A549 (cell line): ENCODE measurements at regions not wholly inside any gene's neighbourhood (a gene's known extent, or its start where the extent isn't known, plus 50 kb on each side); places are given as distances from the start of the nearest gene placed in this dataset.
A peak's percentile ranks its signal among the peaks of the same experiment; 100 is the strongest.

Experiments used
- ATAC-seq, 2 experiments: fragments of 200-7000 bp in 1 of 2; fragments of >200 bp in 1 of 2; cut with Nextera tagmentation in 1 of 2; cut with Tn5 transposase in 1 of 2; 3 replicates each; pipeline versions ENCODE4 v1.8.0 to v1.9.1; 2018 to 2020; ENCODE audit warnings: mild to moderate bottlenecking in 1 of 2, moderate library complexity in 1 of 2
- CTCF ChIA-PET: fragments of 300-600 bp; sonication (Branson Sonifier 250); formaldehyde crosslinking; extraction: SDS; loops from one replicate; lab custom pipeline; 2021; ENCODE audit warnings: antibody characterized with exemption, inconsistent platforms; lab: Yijun Ruan, JAX
- POLR2A ChIA-PET: fragments of 350-600 bp; formaldehyde crosslinking; extraction: SDS; loops from one replicate; lab custom pipeline; 2021; ENCODE audit warnings: antibody characterized with exemption, inconsistent platforms; lab: Yijun Ruan, JAX
- DNase-seq, 2 experiments: peaks; one replicate each; pipeline versions ENCODE4 v3.0.0 to v3.0.0-alpha.2; 2011 to 2016; ENCODE audit warnings: low read depth in 1 of 2, low spot score in 1 of 2
- FAIRE-seq: peaks from 2 replicates; lab custom pipeline; 2011; peaks lifted over from hg19 to GRCh38; lab: Jason Lieb, UNC
- H3K27ac ChIP-seq, 2 experiments: fragments of >200 bp; sonication (Bioruptor Twin); formaldehyde crosslinking; 3 replicates each; pipeline ENCODE4 v1.5.1; 2016 to 2017
- H3K4me1 ChIP-seq: fragments of >200 bp; sonication (Bioruptor Twin); formaldehyde crosslinking; 3 replicates; pipeline ENCODE4 v1.6.1; 2016
- H3K4me2 ChIP-seq: fragments of >200 bp; sonication (Bioruptor Twin); formaldehyde crosslinking; 3 replicates; pipeline ENCODE4 v1.6.1; 2016
- H3K4me3 ChIP-seq: fragments of >200 bp; sonication (Bioruptor Twin); formaldehyde crosslinking; 3 replicates; pipeline ENCODE4 v1.5.1; 2016
- H3K9me3 ChIP-seq: fragments of >200 bp; sonication (Bioruptor Twin); formaldehyde crosslinking; 3 replicates; pipeline ENCODE4 v1.6.1; 2016
- CBX2 ChIP-seq: fragments of 200-600 bp; sonication (generic); IDR thresholded peaks from 2 replicates; pipeline ENCODE4 v1.6.1; 2016; ENCODE audit warnings: low read depth, mild to moderate bottlenecking, borderline replicate concordance
- CBX8 ChIP-seq: fragments of 200-600 bp; sonication (generic); IDR thresholded peaks from 2 replicates; pipeline ENCODE4 v1.6.1; 2016
- CHD2 ChIP-seq: fragments of 150-350 bp; IDR thresholded peaks from 2 replicates; pipeline ENCODE4 v1.6.1; 2014; ENCODE audit warnings: low read length; ENCODE audit not compliant: partially characterized antibody
- ESRRA ChIP-seq: fragments of 150-350 bp; IDR thresholded peaks from 2 replicates; pipeline ENCODE4 v1.6.1; 2014; ENCODE audit warnings: mild to moderate bottlenecking, low read length, borderline replicate concordance
- FOSL2 ChIP-seq, 2 experiments: fragments of 450-650 bp in 1 of 2; fragments of >200 bp in 1 of 2; sonication (Bioruptor Twin) in 1 of 2; formaldehyde crosslinking; IDR thresholded peaks; 2 replicates each; pipeline versions ENCODE4 v1.5.0 to v1.6.1; 2016 to 2020; ENCODE audit warnings: mild to moderate bottlenecking in 1 of 2, moderate library complexity in 1 of 2
- HEYL ChIP-seq: fragments of 250-450 bp; sonication (Bioruptor Pico); IDR thresholded peaks from 2 replicates; pipeline ENCODE4 v1.8.0; 2021; ENCODE audit warnings: mild to moderate bottlenecking, moderate library complexity
- HOXA7 ChIP-seq: fragments of 250-450 bp; sonication (Bioruptor Pico); IDR thresholded peaks from 2 replicates; pipeline ENCODE4 v1.5.0; 2020; ENCODE audit warnings: mild to moderate bottlenecking, moderate library complexity
- KDM1A ChIP-seq: fragments of 200-600 bp; sonication (generic); IDR thresholded peaks from 2 replicates; pipeline ENCODE4 v1.6.1; 2016; ENCODE audit warnings: low read depth, mild to moderate bottlenecking
- MAZ ChIP-seq: fragments of 150-350 bp; IDR thresholded peaks from 2 replicates; pipeline ENCODE4 v1.6.1; 2014; ENCODE audit warnings: antibody characterized with exemption, low read depth, low read length, borderline replicate concordance
- RCOR1 ChIP-seq: fragments of 150-350 bp; IDR thresholded peaks from 2 replicates; pipeline ENCODE4 v1.6.1; 2014; ENCODE audit warnings: antibody characterized with exemption, low read length, low read depth
- RFX5 ChIP-seq: fragments of 450-650 bp; IDR thresholded peaks from 2 replicates; pipeline ENCODE4 v1.7.1; 2014; ENCODE audit warnings: antibody characterized with exemption, mild to moderate bottlenecking, moderate library complexity
- TP53 ChIP-seq: fragments of 250-450 bp; sonication (Bioruptor Pico); IDR thresholded peaks from 2 replicates; pipeline ENCODE4 v1.5.0; 2021; ENCODE audit warnings: mild to moderate bottlenecking, moderate library complexity
- ZFP36 ChIP-seq: fragments of 450-650 bp; IDR thresholded peaks from 2 replicates; pipeline ENCODE4 v1.6.1; 2014; ENCODE audit warnings: borderline replicate concordance; ENCODE audit not compliant: partially characterized antibody
- WGBS: methylation state at CpG from one replicate; pipeline ENCODE4 v1.1.6; 2017; ENCODE audit errors: missing lambda C conversion rate; 5-methylcytosine and 5-hydroxymethylcytosine counted together
- TF ChIP-seq, protein P1 (sequence below): fragments of >200 bp; sonication (Bioruptor Twin); formaldehyde crosslinking; IDR thresholded peaks from 3 replicates; pipeline ENCODE4 v1.5.1; 2016
- TF ChIP-seq, protein P2 (sequence below): fragments of 450-650 bp; IDR thresholded peaks from 2 replicates; pipeline ENCODE4 v1.6.1; 2014; ENCODE audit warnings: antibody characterized with exemption
- TF ChIP-seq, protein P3 (sequence below): IDR thresholded peaks from 2 replicates; pipeline ENCODE4 v1.6.1; 2012
- TF ChIP-seq, protein P4 (sequence below): fragments of 250-450 bp; sonication (Bioruptor Pico); IDR thresholded peaks from 2 replicates; pipeline ENCODE4 v1.5.0; 2021; ENCODE audit warnings: mild to moderate bottlenecking, moderate library complexity, borderline replicate concordance
- TF ChIP-seq, protein P5 (sequence below): IDR thresholded peaks from 2 replicates; pipeline ENCODE4 v1.6.1; 2012
- TF ChIP-seq, protein P6 (sequence below): fragments of 250-450 bp; sonication (Bioruptor Pico); IDR thresholded peaks from 2 replicates; pipeline ENCODE4 v1.5.0; 2020; ENCODE audit warnings: low read depth, mild to moderate bottlenecking, moderate library complexity

DNA sequence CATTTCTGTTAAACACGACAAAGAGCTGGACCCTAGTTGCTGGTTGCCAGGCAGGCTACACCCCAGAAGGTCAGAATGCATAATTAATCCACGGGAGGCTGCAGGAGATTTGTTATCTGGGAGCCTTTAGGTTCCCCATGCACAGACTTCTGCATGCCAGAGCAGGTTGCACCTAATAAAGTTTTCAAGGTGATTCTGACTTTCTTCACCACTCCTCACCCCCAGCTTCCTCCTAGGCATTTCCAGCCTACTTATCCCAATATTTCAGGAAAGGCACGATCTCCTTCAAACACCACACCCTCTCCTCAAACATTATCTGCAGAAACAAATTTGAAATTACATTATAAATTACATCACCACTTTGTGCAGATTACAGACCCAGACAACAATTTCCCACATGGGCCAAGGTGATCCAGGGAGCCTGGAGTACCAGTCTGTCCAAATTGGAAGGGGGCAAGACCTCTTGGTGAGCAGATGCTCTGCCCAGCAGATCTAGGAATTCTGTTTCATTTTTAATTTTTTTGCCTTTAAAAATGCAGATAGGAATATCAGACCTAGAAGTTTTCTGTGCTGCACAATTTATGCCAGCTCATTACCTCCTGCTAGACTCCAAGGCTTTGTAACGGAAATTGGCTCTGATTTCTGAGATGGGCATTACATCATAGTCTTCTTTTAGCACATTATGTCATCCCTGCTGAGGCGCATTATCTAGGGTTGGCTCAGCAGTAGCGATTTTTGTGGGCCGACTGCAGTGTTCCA, 363.4 kb upstream of the SLC30A5 start (continued):
- TF ChIP-seq, protein P1, sequence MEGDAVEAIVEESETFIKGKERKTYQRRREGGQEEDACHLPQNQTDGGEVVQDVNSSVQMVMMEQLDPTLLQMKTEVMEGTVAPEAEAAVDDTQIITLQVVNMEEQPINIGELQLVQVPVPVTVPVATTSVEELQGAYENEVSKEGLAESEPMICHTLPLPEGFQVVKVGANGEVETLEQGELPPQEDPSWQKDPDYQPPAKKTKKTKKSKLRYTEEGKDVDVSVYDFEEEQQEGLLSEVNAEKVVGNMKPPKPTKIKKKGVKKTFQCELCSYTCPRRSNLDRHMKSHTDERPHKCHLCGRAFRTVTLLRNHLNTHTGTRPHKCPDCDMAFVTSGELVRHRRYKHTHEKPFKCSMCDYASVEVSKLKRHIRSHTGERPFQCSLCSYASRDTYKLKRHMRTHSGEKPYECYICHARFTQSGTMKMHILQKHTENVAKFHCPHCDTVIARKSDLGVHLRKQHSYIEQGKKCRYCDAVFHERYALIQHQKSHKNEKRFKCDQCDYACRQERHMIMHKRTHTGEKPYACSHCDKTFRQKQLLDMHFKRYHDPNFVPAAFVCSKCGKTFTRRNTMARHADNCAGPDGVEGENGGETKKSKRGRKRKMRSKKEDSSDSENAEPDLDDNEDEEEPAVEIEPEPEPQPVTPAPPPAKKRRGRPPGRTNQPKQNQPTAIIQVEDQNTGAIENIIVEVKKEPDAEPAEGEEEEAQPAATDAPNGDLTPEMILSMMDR: no peak
- TF ChIP-seq HEYL (CRISPR knock-in tag) (no peak), ZFP36 (no peak), MAZ (no peak)
- TF ChIP-seq, protein P2, sequence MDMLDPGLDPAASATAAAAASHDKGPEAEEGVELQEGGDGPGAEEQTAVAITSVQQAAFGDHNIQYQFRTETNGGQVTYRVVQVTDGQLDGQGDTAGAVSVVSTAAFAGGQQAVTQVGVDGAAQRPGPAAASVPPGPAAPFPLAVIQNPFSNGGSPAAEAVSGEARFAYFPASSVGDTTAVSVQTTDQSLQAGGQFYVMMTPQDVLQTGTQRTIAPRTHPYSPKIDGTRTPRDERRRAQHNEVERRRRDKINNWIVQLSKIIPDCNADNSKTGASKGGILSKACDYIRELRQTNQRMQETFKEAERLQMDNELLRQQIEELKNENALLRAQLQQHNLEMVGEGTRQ: no peak
- TF ChIP-seq, protein P3, sequence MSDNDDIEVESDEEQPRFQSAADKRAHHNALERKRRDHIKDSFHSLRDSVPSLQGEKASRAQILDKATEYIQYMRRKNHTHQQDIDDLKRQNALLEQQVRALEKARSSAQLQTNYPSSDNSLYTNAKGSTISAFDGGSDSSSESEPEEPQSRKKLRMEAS: no peak
- TF ChIP-seq, all 56 proteins: peak for 0

DNA sequence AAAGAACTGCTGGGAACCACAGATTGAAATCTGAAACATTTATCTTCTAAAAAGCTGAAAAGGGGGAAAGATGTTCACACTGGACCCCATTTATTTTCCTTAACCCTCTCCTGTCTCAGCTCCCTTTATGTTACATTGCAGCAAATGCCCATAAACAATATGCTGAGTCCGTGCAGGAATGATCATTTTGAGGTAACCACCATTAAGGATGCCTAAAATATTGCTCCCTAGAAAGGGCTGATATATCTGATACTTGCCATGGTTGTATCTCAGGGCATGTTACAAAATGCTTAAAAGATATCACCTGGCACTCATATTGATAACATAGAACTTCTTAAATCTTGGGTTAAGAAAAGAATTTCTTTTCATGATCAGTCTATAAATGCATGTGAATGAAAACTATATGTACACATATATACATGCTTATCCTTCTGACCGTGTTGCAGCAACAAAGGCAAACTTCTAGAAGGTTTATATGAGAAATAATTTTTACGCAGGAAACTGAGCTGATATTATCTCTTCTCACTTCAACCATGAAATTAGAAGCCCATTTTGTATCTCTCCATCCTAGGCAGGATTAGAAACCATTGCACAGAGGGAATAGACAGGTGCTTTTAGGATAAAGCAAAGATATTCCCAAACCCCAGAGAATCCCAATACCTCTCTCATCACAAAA, 362.7 kb upstream of the SLC30A5 start:
- POLR2A ChIA-PET: no interaction called here
- TF ChIP-seq, protein P4, sequence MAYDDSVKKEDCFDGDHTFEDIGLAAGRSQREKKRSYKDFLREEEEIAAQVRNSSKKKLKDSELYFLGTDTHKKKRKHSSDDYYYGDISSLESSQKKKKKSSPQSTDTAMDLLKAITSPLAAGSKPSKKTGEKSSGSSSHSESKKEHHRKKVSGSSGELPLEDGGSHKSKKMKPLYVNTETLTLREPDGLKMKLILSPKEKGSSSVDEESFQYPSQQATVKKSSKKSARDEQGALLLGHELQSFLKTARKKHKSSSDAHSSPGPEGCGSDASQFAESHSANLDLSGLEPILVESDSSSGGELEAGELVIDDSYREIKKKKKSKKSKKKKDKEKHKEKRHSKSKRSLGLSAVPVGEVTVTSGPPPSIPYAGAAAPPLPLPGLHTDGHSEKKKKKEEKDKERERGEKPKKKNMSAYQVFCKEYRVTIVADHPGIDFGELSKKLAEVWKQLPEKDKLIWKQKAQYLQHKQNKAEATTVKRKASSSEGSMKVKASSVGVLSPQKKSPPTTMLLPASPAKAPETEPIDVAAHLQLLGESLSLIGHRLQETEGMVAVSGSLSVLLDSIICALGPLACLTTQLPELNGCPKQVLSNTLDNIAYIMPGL: no peak
- TF ChIP-seq FOSL2 (IDR thresholded peaks at IDR 0.05) (no peak), FOSL2 (CRISPR knock-in tag; IDR thresholded peaks at IDR 0.05) (no peak), CBX2 (no peak), HOXA7 (CRISPR knock-in tag) (no peak), ESRRA (no peak), CBX8 (no peak), RFX5 (no peak), ZFP36 (no peak), CHD2 (no peak), KDM1A (no peak), TP53 (CRISPR knock-in tag) (no peak), RCOR1 (no peak)
- TF ChIP-seq, protein P3: no peak
- TF ChIP-seq, protein P5, sequence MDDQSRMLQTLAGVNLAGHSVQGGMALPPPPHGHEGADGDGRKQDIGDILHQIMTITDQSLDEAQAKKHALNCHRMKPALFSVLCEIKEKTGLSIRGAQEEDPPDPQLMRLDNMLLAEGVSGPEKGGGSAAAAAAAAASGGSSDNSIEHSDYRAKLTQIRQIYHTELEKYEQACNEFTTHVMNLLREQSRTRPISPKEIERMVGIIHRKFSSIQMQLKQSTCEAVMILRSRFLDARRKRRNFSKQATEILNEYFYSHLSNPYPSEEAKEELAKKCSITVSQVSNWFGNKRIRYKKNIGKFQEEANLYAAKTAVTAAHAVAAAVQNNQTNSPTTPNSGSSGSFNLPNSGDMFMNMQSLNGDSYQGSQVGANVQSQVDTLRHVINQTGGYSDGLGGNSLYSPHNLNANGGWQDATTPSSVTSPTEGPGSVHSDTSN: no peak
- TF ChIP-seq, protein P6, sequence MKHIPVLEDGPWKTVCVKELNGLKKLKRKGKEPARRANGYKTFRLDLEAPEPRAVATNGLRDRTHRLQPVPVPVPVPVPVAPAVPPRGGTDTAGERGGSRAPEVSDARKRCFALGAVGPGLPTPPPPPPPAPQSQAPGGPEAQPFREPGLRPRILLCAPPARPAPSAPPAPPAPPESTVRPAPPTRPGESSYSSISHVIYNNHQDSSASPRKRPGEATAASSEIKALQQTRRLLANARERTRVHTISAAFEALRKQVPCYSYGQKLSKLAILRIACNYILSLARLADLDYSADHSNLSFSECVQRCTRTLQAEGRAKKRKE: no peak
- TF ChIP-seq, all 56 proteins: peak for 0
- Histone ChIP-seq H3K4me1 (peaks cover 12% of the 10 kb centered on the region), H3K9me3 (no peaks in the 10 kb centered on the region), H3K4me3 (no peak overlapping the region), H3K27ac (no peak overlapping the region), H3K4me2 (peak overlapping the region; percentile 50)
- WGBS: 62% methylated on average over 3 of the region's 3 CpGs
- FAIRE-seq (no peak), DNase-seq (no peak), ATAC-seq (no peak)
- CTCF ChIA-PET: interaction anchor here (1.4 kb wide), 1 partner anchor 444 kb away, joined by 5 read pairs; no protein-coding TSS in a partner anchor
